ENCODE measurements at regions not wholly inside any gene's neighbourhood (a gene's known extent, or its start where the extent isn't known, plus 50 kb on each side); places are given as distances from the start of the nearest gene placed in this dataset.

DNA sequence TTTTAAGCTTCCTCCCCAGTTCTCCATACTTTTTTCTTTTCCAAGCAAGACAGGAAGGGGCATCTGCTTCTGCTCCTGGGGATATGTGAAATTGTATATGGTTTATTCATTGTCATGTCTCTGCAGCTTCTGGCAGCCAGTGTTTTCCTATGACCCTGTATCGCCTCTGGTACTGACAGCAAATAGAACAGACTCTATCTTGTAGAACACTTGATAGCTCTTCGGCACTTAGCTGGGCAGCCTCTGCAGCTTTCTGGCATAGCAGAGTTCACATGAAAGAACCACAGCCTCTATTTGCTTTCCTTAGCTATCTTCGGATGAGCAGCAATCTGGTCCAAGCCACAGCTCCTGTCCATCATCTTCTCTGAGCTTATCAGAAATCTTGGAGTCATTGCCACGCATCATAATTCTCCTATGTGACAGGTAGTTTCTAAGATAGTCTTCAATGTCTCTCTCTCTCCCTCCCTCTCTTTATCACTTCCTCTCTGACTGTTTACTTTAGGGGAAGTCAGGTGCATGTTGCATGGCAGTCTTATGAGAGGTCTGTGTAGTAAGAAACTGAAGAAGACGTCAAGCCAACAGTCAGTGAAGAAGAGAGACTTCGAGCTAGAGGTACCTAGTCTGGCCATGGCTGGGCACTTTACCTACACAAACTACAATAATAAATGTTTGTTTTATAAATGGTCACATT is 627.7 kb upstream of the CDH2 start:
- TF ChIP-seq, protein P1, sequence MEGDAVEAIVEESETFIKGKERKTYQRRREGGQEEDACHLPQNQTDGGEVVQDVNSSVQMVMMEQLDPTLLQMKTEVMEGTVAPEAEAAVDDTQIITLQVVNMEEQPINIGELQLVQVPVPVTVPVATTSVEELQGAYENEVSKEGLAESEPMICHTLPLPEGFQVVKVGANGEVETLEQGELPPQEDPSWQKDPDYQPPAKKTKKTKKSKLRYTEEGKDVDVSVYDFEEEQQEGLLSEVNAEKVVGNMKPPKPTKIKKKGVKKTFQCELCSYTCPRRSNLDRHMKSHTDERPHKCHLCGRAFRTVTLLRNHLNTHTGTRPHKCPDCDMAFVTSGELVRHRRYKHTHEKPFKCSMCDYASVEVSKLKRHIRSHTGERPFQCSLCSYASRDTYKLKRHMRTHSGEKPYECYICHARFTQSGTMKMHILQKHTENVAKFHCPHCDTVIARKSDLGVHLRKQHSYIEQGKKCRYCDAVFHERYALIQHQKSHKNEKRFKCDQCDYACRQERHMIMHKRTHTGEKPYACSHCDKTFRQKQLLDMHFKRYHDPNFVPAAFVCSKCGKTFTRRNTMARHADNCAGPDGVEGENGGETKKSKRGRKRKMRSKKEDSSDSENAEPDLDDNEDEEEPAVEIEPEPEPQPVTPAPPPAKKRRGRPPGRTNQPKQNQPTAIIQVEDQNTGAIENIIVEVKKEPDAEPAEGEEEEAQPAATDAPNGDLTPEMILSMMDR (IDR thresholded peaks at IDR 0.05), result no peak
- TF ChIP-seq POLR2A (IDR thresholded peaks at IDR 0.05) (no peak), EP300 (IDR thresholded peaks at IDR 0.05) (no peak), POLR2AphosphoS5 (IDR thresholded peaks at IDR 0.05) (no peak)
